ENCODE measurements at regions not wholly inside any gene's neighbourhood (a gene's known extent, or its start where the extent isn't known, plus 50 kb on each side); places are given as distances from the start of the nearest gene placed in this dataset.

DNA sequence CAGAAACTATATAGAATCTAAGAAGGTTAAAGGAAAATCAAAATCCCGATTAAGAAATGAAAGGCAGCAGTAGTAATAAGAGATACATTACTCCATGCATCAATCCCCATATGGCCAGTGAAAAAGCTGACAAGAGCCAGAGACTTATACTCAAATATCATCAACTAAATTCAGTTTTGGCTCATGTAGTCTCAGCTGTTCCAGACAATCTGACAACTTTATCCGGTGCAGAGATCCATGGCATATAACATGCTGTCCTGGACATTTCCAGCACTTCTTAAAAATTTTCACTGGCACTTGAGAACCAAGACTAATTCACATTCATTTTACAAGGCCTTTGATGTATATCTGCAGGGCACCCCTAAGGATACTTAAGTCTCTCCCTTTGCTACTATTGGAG, 255.7 kb upstream of the KLHL1 start:
- TF ChIP-seq CTCF (IDR thresholded peaks at IDR 0.05; ENCODE audit: insufficient read depth, low read length, poor library complexity, severe bottlenecking) = no peak
- no peak for TF ChIP-seq EZH2phosphoT487 (conservative IDR thresholded peaks at IDR 0.05; ENCODE audit: low read length)
